Muscle layer of duodenum (tissue), 2 donors: ENCODE measurements at regions not wholly inside any gene's neighbourhood (a gene's known extent, or its start where the extent isn't known, plus 50 kb on each side); places are given as distances from the start of the nearest gene placed in this dataset.
"Not testable (repeated sequence)": the region's sequence is repeated elsewhere in the genome, so short reads cannot be mapped to it uniquely, and the experiment has no call there.

Experiments
- H3K27ac ChIP-seq: one replicate; pipeline ENCODE4 v1.7.0; 2013; ENCODE audit warnings: mild to moderate bottlenecking, low read length
- H3K27me3 ChIP-seq: one replicate; pipeline ENCODE4 v1.7.0; 2013; ENCODE audit warnings: low read depth, mild to moderate bottlenecking, control low read depth, low read length
- H3K36me3 ChIP-seq, 2 donors: one replicate each; pipeline ENCODE4 v1.7.0; 2013; ENCODE audit warnings: low read length in 2 of 2, control low read depth in 1 of 2, mild to moderate bottlenecking in 1 of 2; ENCODE audit not compliant: insufficient read depth in 2 of 2, control insufficient read depth in 1 of 2
- H3K4me1 ChIP-seq, 2 donors: one replicate each; pipeline ENCODE4 v1.7.0; 2013; ENCODE audit warnings: low read length in 2 of 2, mild to moderate bottlenecking in 2 of 2, control low read depth in 1 of 2, moderate library complexity in 1 of 2; ENCODE audit not compliant: insufficient read depth in 2 of 2, control insufficient read depth in 1 of 2
- H3K4me3 ChIP-seq, 2 donors: one replicate each; pipeline ENCODE4 v1.7.0; 2013; ENCODE audit warnings: low read length in 2 of 2, low read depth in 1 of 2, mild to moderate bottlenecking in 1 of 2
- H3K9me3 ChIP-seq, 2 donors: one replicate each; pipeline ENCODE4 v1.7.0; 2013; ENCODE audit warnings: low read length in 2 of 2, control low read depth in 1 of 2, mild to moderate bottlenecking in 1 of 2; ENCODE audit not compliant: control insufficient read depth in 1 of 2
- donor health status: healthy.

- Histone ChIP-seq H3K9me3 (no peaks in the 10 kb centered on the region), H3K27ac (no peak overlapping the region), H3K4me1 (no peaks in the 10 kb centered on the region), H3K36me3 (no peaks in the 10 kb centered on the region), H3K4me3 (no peak overlapping the region), H3K27me3 (no peaks in the 10 kb centered on the region)
These were observed 118.6 kb upstream of the COP1 start for GRCh38 chr1:176325664-176326063.

- Histone ChIP-seq H3K4me3 (no peak overlapping the region), H3K27ac (no peak overlapping the region), H3K36me3 (no peaks in the 10 kb centered on the region), H3K9me3 (no peaks in the 10 kb centered on the region), H3K27me3 (no peaks in the 10 kb centered on the region), H3K4me1 (no peaks in the 10 kb centered on the region)
These were observed 116.4 kb upstream of the COP1 start for GRCh38 chr1:176323472-176323871.

- Histone ChIP-seq H3K27ac (no peak overlapping the region), H3K4me1 (no peaks in the 10 kb centered on the region), H3K9me3 (peaks cover 0 to 2% of the 10 kb centered on the region in 2 donors), H3K4me3 (no peak overlapping the region), H3K36me3 (no peaks in the 10 kb centered on the region), H3K27me3 (no peaks in the 10 kb centered on the region)
These were observed 108.6 kb upstream of the COP1 start for GRCh38 chr1:176315519-176316220.

GRCh38 chr1:176296602-176297001 lies 89.5 kb upstream of the COP1 start:
- H3K27ac ChIP-seq, H3K36me3 ChIP-seq, H3K4me1 ChIP-seq, H3K27me3 ChIP-seq: not testable (repeated sequence)
- H3K9me3 ChIP-seq = peaks cover 0 to 19% of the 10 kb centered on the region in 2 donors
- peak overlapping the region in 1 of 2 donors; percentile 6 for H3K4me3 ChIP-seq

- Histone ChIP-seq H3K4me3 (no peak overlapping the region), H3K27me3 (no peaks in the 10 kb centered on the region), H3K4me1 (no peaks in the 10 kb centered on the region), H3K36me3 (no peaks in the 10 kb centered on the region), H3K9me3 (peaks cover 3 to 21% of the 10 kb centered on the region in 2 donors), H3K27ac (no peak overlapping the region)
These were observed 78.9 kb upstream of the COP1 start for GRCh38 chr1:176285996-176286395.

- Histone ChIP-seq H3K9me3 (no peaks in the 10 kb centered on the region), H3K4me3 (no peak overlapping the region), H3K36me3 (no peaks in the 10 kb centered on the region), H3K4me1 (no peaks in the 10 kb centered on the region), H3K27ac (no peak overlapping the region), H3K27me3 (no peaks in the 10 kb centered on the region)
These were observed 64.5 kb upstream of the COP1 start for GRCh38 chr1:176271572-176271971.
